Amniotic epithelial cell (primary cell): ENCODE measurements at regions not wholly inside any gene's neighbourhood (a gene's known extent, or its start where the extent isn't known, plus 50 kb on each side); places are given as distances from the start of the nearest gene placed in this dataset.
"Not testable (repeated sequence)": the region's sequence is repeated elsewhere in the genome, so short reads cannot be mapped to it uniquely, and the experiment has no call there.

ENCODE experiments used
- DNase-seq: peaks from one replicate; pipeline ENCODE4 v3.0.0-alpha.2; 2010; ENCODE audit warnings: low read depth

DNA sequence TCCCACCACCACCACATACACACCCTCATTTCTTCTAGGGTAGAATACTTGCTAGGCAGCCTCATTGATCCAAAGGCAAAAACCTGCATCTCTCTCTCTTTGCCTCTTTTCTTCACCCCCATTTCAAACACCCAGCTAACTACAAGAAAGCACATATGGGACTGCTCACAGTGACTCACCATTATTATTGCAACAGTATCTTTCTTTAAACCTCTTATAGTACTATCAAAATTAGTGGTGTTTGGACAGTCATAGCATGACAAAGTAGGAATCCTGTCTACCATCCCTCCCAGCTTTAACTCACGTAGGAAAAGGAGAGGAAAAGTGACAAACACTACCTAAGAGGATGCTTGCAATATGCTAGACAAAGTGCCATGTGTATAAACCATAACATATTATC, 422.5 kb upstream of the CRIM1 start:
- DNase-seq = no peak

DNA sequence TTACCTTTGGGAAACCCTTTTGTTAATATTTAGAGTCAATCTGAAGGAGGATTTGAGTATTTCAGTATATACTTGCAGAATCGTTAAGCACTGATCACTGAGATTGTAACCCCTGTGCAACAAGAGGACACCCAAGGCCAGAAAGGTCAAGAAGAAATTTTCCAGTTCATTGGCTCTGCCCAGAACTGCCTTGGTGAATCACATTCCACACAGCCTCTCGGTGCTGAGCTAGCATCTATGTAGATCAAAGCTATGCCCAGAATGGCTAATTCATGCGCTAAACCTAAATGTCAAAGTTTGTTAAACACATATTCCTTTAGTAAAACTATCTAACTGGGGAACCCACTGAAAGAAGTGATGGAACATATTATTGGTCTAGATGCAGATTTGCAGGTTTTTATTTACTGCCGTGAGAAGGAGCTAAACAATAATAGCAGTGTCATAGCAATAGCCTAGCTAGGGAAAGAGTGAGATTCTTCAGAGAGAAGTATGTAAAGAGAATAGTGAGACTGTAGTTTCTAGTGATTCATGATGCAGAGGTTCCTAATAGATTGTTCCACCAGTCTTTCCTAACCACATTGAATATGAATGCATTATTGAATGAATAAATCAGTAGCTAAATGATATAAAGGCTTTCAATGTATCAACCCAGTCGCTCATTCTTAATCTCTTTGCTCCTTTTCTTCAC, 423.2 kb upstream of the CRIM1 start:
- DNase-seq = no peak

DNA sequence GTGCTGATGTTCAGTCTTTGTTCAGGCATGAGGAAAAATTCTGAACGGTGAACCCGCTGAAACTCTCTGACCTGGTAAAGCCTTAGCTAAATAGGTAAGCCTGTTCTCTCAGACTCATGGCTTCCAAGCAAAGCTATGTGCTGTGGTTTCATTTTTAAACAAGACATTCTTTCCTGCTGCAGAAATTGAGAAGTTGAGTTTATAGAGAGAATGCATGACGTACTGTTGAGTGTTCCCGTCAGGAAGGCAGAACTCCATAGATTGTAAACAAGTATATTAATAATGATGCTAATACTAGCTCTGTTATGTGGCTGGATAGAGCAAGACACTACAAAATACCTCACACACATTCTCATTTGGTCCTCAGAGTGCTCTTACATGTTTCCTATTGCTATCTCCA, 424.0 kb upstream of the CRIM1 start:
- no peak for DNase-seq

DNA sequence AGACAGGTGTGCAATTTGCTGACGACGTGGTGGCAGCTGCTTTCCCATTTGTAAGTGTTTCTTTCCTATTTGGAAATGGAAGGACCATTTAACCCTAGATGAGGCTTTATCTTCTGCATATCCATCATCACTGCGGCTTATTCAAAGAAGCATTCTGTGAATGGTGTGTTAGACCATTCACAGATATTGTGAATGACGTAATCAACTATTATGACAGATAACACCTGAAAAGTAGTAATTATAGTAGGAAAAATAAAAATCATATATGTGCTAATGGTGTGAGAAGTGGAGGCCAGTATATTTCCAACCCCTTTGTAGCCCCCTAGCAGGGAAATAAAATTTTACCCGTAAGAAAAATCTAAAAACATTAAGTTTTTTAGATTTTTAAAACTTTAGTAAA, 424.5 kb upstream of the CRIM1 start:
- DNase-seq = no peak

DNA sequence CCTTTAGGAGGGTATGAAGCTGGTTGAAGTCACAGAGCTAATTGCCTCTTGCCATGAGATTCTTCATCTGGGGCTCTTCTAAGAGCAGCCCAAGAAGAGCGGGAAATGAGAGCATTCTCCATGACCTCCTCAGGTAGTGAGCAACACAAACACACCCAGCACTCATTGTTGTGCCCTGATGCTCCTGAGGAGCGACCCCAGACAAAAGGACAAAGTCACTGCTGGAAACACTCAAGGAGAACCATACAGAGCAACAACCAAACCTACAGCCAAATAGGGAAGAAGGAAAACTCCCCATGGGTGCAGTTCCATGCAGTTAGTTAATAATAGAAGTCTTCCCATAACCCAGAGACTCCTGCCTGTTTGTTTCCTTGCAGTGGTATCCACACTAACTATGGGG, 426.0 kb upstream of the CRIM1 start:
- DNase-seq = no peak

DNA sequence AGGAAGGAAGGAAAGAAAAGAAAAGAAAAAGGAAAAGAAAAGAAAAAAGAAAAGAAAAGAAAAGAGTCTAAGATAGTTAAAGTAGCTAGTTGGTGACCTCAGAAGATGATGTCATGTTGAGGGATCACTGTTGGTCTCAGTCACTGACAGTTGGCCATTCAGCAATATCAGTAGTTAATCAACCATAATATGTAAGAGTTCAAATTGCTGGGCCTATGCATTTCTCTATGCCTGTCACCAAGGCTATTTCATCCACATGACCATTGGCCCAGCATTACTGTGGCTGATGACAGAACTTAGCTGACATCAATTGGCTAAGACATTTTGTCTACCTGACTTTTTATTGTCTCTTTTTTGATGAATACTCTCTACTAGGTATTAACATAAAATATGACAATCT, 435.5 kb upstream of the CRIM1 start:
- DNase-seq = no peak

DNA sequence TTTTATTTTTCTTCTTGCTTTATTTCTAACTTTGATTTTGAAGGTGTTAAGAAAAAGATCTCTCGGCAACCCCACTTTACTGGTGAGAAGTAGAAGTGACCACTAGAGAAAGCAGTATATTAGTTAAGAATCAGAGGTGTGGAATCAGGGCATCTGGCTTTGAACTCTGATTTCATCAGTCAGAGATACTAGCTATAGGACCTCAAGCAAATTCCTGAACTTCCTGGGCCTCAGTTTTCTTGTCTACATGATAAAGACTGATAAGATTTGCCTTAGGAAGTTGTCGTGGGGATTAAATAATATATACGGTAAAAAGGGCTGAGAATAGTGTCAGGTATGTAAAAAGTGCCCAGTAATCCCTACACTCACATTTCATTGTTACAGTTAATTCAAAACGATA, 440.3 kb upstream of the CRIM1 start:
- DNase-seq = no peak

DNA sequence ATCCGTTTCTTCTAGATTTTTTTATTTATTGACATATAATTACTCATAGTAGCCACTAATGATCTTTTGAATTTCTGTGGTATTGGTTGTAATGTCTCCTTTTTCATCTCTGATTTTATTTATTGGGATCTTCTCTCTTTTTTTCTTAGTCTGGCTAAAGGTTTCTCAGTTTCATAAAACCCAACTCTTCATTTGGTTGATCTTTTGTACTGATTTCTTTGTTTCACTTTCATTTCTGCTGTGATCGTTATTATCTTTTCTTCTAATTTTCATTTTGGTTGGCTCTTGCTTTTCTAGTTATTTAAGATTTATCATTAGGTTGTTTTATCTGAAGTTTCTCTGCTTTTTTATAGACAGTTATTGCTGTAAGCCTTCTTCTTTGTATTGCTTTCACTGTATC, 463.6 kb upstream of the CRIM1 start:
- DNase-seq = no peak

DNA sequence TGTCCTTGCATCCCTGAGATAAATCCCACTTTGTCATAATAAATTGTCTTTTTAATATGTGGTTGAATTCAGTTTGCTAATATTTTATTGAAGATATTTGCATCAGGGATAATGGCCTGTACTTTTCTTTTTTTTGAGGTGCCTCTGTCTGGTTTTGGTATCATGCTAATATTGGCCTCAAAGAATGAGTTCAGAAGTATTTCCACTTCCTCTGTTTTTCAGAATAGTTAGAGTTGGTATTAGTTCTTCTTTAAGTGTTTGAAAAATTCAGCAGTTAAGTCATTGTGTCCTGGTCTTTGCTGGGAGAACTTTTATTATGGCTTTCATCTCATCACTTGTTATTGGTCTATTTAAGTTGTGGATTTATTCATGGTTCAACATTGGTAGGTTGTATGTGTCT, 464.1 kb upstream of the CRIM1 start:
- DNase-seq = no peak

DNA sequence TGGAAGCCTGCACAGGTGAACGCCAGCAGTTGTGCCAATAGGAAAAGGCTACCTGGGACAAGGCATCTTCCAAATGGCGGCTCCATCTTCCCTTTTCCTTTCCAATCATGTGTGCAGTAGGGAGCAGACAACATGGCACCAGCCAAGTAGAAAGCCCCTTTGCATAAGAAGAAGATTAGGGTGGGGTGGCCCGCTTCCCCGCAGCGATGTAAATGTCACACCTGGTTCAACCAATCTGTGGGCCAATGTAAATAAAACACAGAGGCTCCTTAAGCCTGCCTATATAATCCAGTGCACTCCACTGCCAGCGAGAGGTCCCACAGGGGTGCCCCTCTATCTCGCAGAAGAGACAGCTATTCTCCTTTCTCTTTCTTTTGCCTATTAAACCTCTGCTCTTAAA, 468.4 kb upstream of the CRIM1 start:
- DNase-seq = no peak

DNA sequence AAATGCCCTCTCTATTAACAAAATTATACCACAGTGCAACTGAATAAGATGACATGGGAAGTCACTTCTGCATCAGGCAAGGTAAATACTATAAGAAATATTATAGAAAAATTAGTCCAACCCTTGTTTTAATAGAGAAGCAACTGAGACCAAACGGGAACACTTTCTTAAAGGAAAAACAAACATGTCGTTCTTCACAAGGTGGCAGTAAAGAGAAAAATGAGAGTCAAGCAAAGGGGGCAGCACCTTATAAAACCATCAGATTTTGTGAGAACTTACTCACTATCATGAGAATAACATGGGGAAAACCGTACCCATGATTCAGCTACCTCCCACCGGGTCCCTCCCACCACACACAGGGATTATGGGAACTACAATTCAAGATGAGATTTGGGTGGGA, 481.7 kb upstream of the CRIM1 start:
- no peak for DNase-seq

DNA sequence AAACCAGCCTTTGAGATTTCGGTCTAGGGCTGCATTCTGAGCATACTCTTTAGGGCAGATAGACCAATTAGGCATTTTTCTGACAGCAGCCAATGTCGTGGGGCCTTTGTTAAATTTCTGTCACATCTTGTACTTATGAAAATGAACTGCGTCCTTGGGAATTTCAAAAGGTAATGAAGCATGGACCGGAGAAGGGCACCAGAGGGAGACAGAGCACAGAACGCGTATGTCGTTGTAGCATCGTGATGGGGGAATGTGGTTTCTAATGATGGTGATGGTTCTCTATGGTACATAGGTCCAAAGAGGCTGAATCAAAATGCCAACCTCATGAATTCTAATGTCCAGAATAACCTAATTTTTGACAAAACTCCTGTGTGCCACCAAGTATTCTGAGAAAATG, 483.9 kb upstream of the CRIM1 start:
- no peak for DNase-seq

DNA sequence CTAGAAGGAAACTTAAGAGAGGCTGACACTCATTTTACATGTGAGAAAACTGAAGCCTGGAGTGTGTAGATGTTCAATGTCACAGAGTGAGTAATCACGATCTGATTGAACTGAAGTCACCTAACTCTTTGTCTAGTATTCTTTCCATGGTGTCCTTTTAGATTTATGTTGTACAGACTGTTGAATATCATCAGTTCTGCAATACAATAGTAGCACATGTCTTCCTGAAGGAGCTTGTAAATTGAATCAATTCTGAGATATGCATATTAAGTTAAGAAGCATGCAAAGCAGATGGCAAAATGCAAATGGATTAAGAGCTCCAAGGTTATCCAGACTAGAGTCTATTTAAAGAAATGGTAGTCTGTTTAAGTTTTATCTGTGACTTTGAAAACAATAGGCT, 484.9 kb upstream of the CRIM1 start:
- DNase-seq = no peak

DNA sequence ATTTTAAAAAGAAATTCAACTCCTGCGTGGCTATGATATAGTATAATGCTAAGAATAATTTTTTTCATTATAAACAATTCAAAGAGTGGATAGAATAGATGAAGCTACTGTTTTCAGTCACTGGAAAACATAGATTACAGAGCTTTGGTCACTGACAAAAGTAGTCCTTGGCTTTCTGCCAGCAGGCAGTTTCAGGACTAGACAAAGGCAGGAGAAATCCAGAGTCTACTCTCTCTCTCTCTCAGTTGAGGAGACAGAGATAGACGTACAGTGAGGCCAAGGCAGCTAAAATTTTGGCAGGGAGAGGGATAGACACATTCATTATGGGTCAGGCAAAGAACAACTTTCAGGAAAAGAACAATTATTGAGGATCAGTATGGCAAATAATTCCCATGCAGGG, 491.4 kb upstream of the CRIM1 start:
- no peak for DNase-seq

DNA sequence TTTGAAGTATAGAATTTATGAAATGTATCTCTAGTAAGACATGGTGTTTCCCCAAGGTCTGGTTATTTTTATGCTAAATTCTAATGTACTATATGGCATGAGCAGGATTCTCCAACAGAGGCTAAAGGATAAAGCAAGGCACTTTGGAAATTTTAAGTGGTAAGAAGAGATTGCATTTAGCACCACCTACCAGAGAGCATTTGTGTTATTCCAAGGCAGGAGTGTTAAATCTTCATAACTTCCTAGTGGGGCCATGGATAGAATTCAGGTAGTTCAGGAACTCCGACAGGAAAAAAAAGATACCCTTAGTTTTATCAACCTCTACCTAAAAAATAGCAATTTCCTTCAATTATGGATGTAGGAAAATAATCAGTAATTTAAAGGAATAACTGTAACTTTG, 497.4 kb upstream of the CRIM1 start:
- DNase-seq = no peak

DNA sequence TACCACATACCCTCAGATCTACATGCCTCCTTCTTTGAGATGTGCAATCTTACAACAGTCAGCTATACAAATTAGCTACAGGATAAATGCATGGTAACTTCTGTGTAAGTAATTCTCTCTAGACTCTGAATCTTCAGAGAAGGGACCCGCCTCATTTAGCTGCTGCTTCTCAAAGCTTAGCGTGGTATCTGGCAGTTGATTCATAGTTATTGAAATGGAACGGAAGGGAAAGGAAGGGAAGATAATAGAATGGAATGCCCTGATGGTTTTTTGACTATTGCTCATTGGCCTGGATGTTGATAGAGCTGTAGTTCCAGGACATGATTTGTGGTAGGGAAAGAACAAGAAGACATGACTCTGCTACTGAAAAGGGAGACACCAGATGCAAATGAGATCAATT, 498.1 kb upstream of the CRIM1 start:
- DNase-seq = no peak

DNA sequence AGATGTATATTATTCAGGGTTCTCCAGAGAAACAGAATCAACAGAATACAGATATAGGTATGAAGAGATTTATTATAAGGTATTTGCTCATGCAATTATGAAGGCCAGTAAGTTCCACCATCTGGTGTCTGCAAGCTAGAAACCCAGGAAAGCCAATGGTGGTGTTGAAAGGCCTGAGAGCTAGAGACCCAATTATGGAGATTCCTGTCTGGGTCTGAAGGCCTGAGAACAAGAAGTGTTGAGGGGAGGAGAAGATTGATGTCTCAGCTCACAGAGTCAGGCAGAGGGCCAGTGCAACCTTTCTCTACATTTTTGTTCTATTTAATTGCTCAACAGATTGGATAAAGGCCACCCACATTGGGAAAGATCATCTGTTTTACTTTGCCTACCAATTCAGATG, 524.2 kb upstream of the CRIM1 start:
- DNase-seq = no peak

DNA sequence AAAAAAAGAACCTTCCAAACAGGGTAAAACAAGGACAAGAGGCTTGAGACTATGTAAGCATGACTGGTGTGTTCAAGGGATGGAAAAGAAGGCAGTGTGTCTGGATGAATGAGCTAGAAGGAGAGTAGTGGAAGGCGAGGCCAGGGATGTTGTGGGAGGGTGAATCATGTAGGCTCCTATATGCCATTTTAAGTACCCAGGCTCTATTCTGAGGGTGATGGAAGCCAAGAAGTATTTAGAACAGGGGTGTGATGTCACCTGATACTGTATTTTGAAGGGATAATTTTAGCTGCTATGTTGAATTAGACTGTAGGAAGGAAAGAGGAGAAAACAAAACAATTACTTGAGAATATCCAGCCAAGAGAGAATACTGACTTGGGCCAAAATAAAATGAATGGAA, 524.7 kb upstream of the CRIM1 start:
- DNase-seq = no peak

DNA sequence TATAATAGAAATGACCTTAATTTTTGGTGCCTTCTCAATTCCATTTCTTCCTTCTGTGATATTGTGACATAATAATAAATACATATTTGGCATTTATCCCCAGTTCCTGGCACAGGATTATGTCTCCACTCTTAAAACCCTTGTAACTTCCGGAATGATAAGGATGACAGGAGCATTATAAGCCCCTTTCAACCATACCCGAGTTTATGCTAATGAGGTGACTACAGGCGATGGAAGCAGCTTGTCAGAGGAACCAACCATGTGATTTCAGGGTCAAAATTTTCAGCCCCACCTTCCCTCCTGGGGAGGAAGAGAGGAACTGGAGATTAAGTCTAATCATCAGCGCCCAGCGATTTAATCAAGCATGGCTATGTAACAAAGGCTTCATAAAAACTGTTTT, 528.5 kb upstream of the CRIM1 start:
- DNase-seq = no peak

DNA sequence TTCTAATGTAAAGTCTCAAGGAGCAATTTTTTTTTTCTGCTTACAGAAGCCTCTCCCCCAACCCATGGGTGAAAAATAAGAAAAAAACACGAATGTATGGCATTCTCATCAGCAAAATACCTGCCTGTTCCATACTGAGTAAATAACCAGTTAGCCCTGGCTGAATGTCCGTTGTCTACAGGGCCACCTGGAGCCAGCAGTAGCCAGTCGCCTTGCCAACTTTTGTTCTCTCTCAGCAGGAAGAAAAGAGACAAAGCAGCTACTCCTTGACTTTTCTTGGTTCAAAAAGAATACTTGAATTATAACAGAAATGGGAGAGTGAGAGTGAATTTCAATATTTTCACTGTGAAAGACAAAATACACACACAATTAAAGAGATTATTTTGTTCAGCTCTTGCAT, 532.9 kb upstream of the CRIM1 start:
- DNase-seq = no peak

DNA sequence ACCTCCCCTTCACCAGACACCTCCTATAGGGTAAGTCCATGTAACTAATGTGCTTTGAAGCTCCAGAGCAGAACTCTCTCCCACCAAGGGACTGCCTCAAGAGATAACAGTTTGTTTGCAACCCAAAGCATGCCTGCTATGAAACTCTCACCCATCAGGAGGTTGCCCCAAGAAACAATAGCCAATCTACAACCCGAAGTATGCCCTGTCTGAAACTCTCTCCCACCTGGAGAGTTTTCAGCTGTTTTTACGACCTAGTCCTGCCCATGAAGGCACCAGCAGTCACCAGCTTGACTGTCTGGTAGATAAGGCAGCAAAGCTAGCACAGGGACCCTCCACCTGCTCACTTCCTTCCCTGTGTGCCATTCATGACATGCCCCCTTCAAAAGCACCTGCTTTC, 533.9 kb upstream of the CRIM1 start:
- DNase-seq = no peak

DNA sequence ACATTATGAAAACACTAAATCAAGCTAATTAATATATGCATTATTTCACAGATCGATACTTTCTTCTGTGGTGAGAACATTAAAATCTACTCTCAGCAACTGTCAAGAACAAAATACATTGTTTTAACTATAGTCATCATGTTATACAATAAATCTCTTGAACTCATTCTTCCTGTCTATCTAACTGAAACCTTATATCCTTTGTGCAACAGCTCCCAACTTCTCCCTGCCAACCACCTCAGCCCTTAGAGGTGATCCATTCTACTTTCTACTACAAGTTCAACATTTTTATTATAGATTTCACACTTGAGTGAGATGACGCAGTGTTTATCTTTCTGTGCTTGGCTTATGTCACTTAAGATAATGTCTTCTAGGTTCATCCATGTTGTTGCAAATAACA, 535.2 kb upstream of the CRIM1 start:
- no peak for DNase-seq

DNA sequence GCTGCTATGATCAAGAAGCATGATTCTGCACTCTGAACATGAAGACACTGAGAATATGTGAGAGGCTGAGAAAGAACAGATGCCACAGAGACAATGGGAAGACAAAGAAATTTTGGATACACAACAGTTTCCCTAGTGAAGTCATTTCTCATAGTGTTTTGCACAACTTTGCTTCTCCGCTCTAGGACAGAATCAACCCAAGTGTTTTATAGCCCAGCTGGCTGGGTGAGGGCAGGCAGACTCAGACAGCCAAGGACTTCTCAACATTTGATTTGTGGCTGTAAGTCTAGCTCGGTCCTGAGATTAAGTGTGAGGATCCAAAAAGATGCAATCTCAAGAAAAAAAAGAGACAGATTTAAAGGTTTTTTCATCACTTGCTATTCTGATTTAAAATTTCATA, 536.5 kb upstream of the CRIM1 start:
- DNase-seq = no peak

DNA sequence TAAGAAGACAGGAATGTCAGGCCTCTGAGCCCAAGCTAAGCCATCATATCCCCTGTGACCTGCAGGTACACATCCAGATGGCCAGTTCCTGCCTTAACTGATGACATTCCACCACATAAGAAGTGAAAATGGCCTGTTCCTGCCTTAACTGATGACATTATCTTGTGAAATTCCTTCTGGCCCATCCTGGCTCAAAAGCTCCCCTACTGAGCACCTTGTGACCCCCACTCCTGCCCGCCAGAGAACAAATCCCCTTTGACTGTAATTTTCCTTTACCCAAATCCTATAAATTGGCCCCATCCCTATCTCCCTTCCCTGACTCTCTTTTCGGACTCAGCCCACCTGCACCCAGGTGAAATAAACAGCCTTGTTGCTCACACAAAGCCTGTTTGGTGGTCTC, 537.2 kb upstream of the CRIM1 start:
- DNase-seq = not testable (repeated sequence)

DNA sequence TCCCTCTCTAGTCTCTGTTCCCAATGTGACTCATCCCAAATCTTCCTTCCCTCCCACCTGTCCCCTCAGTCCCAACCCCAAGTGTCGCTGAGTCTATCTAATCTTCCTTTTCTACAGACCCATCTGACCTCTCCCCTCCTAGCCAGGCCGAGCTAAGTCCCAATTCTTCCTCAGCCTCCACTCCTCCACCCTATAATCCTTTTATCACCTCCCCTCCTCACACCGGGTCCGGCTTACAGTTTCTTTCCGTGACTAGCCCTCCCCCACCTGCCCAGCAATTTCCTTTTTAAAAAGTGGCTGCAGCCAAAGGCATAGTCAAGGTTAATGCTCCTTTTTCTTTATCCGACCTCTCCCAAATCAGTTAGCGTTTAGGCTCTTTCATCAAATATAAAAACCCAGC, 541.0 kb upstream of the CRIM1 start:
- not testable (repeated sequence) for DNase-seq
